ENCODE measurements at regions not wholly inside any gene's neighbourhood (a gene's known extent, or its start where the extent isn't known, plus 50 kb on each side); places are given as distances from the start of the nearest gene placed in this dataset.
"Not testable (repeated sequence)": the region's sequence is repeated elsewhere in the genome, so short reads cannot be mapped to it uniquely, and the experiment has no call there.

DNA sequence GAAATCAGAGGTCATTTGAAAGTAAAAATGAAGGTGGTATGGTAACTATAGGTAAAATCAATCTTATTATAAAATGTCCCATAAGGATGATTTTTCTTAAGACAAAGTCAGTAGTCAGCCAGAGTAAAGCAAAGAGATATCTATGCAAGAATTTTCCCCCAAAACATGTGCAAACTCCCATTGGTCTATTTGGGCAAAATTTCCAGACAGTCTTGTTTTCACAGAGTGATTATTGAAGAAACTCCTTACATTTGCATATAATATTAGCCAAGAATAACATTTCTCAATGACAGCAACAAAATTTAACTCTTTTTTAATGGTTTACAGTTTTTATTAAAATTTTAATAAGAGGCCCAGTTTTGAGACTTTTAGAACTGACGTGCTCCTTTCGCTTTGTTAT is 406.1 kb upstream of the GRAMD2B start:
- no peak for DNase-seq (ENCODE audit: insufficient read length, low spot score)
- FAIRE-seq = no peak

DNA sequence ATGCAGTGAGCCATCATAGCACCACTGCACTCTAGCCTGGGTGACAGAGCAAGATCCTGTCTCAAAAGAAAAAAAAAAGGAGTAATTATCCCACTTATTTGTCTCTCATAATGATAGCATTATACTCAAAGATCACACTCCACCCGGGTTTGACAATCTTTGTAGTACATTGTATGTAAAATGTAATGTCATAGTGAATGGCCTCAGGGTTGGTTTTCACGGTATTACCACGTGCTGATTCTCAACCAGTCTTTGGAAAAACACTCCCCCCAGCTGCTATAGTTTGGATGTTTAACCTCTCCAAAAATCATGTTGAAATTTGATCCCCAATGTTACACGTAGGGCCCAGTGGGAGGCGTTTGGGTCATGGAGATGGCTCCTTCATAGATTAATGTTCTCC is 402.4 kb upstream of the GRAMD2B start:
- FAIRE-seq = no peak
- DNase-seq (ENCODE audit: insufficient read length, low spot score) = no peak

DNA sequence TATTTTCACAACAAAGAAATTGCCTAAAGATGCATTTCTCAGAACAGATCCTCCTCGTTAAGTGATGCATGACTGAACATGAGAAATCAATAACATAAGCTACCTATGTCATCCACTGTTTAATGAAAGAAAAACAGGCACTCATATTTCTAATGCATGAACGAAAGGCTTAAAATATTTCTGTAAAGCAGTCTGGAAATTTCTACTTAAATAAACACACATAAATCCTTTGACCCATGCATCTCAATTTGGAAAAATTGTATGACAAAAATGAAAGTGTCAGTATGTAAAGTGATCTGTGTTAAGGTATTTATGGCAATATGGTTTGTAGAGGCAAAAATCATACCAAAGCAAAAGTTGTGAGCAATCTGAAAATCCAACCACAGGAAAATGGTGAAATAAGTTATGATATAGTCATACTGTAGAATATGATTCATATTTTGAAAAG is 399.2 kb upstream of the GRAMD2B start:
- DNase-seq (ENCODE audit: insufficient read length, low spot score) (no peak), FAIRE-seq (no peak)

DNA sequence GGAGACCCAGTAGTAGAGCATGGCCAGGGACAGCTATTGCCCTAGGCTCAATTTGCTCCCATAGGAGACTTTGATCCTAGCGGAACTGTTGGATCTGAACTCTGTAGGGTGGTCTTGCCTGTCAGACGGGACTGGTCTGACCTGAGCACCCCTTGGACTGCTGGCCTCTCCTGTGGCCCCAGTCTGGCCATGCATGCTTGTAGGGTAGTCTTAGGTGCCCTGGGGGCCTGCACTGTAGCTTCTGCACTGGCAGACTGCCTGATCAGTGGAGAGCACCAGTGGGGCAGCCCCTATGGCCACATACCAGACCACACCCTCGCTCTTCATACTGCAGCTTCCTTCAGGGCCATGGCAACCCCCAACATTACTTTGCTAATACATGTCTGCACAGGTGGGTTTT is 396.1 kb upstream of the GRAMD2B start:
- DNase-seq (ENCODE audit: insufficient read length, low spot score) = no peak
- no peak for FAIRE-seq

DNA sequence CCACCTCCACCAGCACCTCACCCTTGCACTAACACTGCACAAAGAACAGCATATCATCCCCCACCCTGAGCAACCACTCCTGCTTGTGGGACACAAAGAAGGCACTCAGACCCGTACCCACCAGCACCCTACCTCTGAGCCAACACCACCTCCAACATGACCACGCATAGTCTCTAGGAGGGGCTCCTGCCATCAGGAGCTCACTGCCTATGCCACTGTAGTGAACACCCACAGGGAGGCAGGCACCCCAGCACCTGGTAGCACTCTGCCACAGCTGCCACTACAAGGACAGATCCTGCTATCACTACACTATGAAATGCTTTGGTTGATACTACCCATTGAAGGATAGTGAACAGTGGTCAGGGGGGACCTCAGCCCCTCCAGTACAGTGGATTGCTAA is 395.6 kb upstream of the GRAMD2B start:
- DNase-seq (ENCODE audit: insufficient read length, low spot score) (no peak), FAIRE-seq (no peak)

DNA sequence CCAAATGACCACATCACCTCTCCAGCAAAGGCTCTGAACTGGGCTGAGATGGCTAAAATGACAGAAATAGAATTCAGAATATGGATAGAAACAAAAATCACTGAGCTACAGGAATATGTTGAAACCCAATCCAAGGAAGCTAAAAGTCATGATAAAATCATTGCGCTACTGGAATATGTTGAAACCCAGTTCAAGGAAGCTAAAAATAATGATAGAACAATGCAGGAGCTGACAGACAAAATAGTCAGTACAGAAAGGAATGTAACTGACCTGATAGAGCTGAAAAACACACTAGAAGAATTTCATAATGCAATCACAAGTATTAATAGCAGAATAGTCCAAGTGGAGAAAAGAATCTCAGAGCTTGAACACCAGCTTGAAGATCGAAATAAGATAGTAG is 394.9 kb upstream of the GRAMD2B start:
- DNase-seq (ENCODE audit: insufficient read length, low spot score) (no peak), FAIRE-seq (no peak)

DNA sequence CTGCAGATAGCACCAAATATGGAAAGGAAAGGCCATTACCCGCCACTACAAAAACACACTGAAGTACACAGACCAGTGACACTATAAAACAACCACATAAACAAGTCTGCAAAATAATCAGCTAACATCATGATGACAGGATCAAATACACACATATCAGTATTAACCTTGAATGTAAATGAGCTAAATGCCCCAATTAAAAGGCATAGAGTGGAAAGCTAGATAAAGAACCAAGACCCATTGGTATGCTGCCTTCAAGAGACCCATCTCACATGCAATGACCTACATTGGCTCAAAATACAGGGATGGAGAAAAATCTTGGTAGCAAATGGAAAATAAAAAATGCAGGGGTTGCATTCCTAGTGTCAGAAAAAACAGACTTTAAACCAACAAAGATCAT is 393.9 kb upstream of the GRAMD2B start:
- DNase-seq (ENCODE audit: insufficient read length, low spot score); FAIRE-seq: not testable (repeated sequence)

DNA sequence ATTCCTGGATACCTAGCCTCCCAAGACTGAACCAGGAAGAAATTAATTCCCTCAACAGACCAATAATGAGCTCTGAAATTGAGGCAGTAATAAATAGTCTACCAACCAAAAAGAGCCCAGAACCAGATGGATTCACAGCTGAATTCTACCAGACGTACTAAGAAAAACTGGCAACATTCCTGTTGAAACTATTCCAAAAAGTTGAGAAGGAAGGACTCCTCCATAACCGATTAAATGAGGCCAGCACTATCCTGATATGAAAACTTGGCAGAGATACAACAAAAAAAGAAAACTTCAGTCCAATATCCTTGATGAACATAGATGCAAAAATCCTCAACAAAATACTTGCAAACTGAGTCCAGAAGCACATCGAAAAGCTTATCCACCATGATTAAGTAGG is 392.5 kb upstream of the GRAMD2B start:
- DNase-seq (ENCODE audit: insufficient read length, low spot score) = no peak
- no peak for FAIRE-seq

DNA sequence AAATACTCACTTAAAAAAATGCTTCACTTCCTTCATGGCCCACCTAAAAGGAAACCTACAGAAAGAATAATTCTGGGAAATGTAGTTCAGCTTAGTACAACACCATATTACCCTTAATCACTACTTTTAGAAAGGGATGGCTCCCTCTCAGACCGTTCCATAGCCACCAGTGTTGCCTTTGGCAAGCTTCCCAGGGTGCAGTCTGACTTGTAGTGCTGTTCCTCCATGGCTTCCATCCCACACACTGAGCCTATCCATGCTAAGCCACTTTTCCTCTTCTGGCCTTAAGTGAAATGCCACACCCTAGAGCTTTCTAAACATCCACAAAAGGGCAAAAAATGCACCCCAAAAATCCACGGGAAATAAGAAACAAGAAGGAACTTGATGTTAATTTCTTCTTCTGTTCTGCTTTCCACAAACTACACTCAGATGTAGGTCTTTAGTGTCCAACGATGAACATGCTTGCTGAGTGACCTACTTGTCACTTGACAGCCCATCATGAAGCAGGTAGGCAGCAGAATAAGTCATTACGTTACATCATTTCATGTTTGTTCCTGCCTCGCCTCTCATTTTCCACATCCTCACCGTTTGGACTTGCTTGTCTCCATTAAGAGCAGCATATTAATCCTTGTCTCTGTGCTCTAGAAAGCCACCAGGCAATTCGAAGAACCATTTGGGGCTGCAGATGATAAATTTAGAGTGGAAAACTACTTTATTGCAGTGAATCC is 391.1 kb upstream of the GRAMD2B start:
- DNase-seq (ENCODE audit: insufficient read length, low spot score) = no peak
- no peak for FAIRE-seq

DNA sequence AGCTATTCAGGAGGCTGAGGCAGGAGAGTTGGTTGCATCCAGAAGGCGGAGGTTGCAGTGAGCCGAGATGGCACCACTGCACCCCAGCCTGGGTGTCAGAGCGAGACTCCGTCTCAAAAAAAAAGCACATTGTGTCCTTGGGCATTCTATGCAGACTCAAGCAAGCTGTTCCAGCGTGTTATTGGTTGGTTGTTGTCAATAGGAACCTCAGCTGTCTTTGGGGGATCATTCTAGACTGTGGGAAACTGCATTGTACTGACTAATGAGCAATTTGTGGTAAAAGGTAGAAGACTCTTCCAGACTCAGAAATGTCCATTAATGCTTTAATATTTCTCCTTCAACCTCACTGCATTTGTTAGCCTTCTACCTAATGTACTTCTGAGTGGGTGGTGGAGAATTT is 379.5 kb upstream of the GRAMD2B start:
- DNase-seq (ENCODE audit: insufficient read length, low spot score) = no peak
- FAIRE-seq = no peak

DNA sequence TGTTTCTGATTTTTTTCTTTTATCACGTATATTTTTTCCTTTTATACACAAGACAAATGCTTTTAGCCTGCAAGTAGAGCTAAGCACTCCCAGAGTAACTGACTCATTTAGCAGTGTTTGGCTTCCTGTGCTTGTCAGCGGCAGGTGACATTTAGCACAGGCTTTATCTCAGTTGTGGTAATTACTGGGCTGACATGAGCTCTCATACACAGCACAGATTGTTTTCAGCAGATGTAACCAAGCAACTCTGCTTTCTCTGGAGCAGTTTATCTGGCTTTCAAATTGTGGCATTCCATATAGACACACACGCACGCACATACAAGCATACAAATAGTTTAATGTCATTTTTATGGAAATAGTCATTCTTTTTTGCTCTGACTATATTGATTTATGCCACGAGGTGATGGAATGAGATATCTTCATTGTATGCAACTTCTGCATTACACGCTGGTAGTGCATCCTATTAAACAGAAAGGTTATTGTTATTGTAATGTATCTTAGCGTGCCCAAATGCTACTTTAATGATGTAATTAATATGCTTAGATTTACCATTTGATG is 379.0 kb upstream of the GRAMD2B start:
- FAIRE-seq (peak; percentile 26), DNase-seq (ENCODE audit: insufficient read length, low spot score) (peak; percentile 47)

DNA sequence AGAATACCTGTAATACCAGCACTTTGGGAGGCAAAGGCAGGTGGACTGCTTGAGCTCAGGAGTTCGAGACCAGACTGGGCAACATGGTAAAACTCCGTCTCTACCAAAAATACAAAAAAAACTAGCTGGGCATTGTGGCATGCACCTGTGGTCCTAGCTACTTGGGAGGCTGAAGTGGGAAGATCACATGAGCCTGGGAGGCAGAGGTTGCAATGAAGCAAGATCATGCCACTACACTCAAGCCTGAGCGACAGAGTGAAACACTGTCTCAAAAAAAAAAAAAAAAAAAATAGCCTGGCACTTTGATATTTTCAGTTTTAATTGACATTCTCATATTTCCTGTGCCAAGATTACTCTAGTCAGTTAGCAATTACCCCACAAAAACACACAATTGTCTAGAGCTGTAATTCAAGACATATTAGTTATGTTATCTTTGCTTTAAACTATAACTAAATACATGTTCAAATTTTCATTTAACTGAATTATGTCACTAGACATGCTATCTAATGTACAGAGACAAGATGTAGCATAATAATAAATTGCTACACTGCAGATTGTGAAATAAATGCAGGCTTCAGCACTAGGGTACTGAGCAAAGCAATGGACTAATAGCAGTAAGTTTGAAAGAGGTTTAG is 378.2 kb upstream of the GRAMD2B start:
- DNase-seq (ENCODE audit: insufficient read length, low spot score) (no peak), FAIRE-seq (no peak)

DNA sequence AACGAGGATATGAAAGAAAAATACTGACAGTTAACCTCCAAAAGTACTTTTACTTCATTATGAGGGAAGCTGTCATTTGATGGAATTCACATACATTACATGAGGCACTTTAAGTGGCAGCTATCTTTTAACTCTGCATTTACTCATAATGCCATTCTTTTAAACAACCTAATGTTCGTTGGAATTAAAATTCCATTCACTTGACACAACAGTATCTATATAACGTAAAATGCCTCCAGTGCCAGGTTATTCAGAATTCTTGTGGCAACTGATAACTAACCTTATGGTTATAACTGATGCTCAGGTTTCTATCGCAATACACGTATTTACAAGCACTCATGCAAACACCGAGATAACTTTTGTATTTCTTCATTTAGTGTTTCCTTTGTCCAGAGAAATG is 376.9 kb upstream of the GRAMD2B start:
- DNase-seq (ENCODE audit: insufficient read length, low spot score) (no peak), FAIRE-seq (no peak)

DNA sequence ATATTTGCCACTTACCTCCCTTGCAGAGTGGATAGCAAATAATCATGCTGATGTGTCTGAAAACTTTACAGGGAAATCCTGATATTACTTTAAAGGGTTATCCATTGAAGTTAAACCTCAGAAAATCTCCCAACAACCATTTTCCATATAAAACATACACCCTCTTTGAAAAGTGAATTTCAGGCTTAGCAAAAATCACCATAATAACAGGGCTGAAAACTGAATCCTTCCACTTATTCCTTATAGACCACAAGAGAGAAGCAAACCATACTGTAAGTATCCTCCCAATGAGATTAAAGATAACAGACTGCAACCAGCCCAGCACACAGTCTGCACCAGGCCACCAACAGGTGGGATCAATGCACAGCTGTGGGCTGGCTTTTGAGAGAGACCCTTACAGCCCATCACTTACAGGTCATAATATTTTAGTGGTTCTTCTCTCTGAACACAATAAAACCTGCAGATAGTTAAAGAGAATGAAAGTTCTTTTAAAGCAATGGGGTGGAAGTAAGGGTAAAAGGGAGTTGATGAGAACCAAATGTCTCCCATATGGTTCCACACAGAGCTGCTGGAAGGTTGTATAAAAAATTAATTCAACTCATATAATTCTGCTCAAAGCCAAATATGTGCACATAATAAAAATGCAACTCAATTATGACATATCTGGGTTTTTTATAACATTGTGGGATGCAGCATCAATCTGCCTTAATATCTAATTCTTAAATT is 376.2 kb upstream of the GRAMD2B start:
- DNase-seq (ENCODE audit: insufficient read length, low spot score) = no peak
- FAIRE-seq = no peak

DNA sequence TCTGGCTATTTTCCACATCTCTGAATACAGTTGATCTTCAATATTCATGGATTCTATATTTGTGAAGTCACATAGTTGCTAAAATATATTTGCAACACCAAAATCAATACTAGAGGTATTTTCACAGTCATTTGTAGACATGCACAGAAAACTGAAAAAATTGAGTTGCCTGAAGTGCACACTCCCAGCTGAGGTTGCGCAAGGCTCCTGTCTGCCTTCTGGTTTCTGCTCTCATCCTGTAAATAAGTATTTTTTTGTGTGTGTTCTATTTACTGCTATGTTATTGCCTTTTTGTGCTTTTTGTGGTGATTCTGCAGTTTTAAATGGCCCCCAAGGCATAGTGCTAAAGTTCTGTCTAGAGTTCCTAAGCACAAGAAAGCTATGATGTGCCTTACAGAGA is 371.1 kb upstream of the GRAMD2B start:
- FAIRE-seq (no peak), DNase-seq (ENCODE audit: insufficient read length, low spot score) (no peak)

DNA sequence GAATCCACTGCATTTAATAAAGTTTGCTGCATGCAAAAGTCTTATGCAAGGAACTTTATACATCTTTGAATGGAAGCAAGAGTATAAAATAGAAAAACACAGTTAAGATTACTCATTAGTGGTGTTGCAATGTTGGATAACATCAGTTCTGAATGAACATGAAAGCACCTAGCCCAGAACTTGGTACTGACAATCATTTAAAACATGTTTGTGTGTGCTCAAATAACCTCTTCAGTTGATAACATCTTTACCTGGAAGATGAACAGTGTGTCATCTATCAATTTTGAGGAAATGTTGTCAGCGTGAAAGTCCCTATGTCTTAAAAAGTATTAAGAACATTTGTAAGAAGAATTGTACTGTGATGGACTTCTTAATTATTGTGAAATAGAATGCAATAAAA is 370.4 kb upstream of the GRAMD2B start:
- no peak for FAIRE-seq

DNA sequence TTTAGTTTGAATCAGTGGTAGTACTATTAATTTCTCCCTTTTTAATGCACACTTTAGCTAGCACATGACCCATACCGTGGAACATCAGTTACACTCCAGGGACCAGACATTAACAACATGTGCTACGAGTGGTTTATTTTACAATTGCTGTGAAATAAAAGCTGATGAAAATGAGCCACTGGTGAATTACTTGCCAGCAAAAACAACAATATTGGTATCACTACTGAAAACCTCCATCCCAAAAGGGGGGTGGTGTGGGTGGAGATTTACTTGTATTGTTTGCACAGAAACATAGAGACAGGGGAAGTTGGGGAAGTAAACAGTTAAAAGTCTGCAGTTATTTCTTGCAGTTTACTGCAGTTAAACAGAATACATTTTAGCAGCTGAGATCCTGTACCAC is 369.6 kb upstream of the GRAMD2B start:
- FAIRE-seq (no peak), DNase-seq (ENCODE audit: insufficient read length, low spot score) (no peak)

More for the DNA sequence above, 370.4 kb upstream of the GRAMD2B start:
- DNase-seq (ENCODE audit: insufficient read length, low spot score) = no peak

DNA sequence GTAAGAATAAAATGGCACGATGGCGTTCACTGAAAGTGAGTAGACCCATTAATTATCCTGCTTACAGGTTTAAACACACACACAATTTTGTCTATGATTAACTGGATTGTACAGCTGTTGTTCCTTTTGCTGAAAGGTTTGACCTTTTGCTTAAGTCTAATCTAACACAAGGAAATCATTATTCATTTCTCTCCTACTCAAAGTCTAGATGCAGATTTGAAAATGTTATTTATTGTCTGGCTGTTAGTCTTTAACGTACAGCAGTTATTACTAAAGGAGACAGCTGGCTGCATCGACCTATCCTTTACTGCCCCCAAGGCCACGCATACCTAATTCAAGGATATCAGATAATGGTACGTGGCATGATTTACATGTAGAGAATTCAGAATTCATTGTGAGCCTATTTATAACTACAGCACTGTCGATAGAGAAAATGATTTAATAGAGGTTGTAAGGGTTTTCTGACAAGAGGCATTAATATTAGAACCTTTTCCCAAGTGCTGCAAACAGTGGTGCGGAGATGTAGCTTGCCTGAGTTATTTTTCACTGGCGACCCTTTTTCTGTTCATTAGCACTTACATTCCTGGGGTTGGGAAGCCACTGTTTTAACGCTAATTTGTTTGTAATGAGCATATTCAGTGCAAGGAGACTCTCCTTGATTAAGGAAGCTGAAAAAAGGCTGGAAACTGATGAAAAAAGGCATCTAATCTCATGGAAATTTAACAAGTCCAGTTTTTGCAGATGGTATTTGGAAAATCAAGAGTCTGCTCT is 368.4 kb upstream of the GRAMD2B start:
- DNase-seq (ENCODE audit: insufficient read length, low spot score) (no peak), FAIRE-seq (no peak)

DNA sequence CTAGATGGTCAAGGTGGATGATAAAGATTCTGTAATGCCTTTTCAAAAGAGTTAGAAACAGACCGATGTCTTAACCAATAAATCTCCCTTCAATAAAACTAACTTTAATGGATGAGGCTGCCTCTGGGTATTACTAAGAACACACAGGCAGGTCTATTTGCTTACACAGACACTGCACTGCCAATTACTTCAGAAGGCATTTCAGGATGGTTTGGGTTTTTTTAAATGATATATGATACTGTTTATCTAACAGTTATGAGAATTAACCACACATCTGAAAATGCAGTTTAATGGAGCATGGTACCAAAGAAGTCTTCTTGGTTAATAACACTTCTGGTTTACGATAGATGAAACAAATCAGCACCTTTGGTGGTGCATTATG is 367.9 kb upstream of the GRAMD2B start:
- DNase-seq (ENCODE audit: insufficient read length, low spot score) (no peak), FAIRE-seq (no peak)

DNA sequence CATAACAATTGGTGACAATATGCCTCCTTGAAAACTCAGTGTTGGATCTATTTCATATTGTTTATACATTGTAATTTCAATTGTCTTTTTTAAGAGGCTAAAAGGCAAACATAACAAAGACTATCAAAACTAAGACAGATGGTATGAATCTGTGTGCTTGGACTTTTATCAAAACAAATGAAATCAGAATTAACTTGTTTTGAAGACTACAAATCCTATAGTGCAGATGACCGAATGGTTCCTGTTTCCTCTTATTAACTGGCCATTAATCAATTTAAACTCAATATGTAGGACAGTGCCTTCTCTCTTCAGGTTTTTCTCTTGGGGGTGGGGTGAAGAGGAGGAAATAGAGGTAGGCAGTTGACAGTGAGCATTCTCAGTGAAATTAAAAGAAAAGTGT is 366.9 kb upstream of the GRAMD2B start:
- FAIRE-seq (no peak), DNase-seq (ENCODE audit: insufficient read length, low spot score) (no peak)
